ENCODE measurements at regions not wholly inside any gene's neighbourhood (a gene's known extent, or its start where the extent isn't known, plus 50 kb on each side); places are given as distances from the start of the nearest gene placed in this dataset.

GRCh38 chr5:60267907-60268306, 374.4 kb upstream of the PDE4D start:
- Histone ChIP-seq H3K4me1 (ENCODE audit: control insufficient read depth, insufficient read depth, low read length) (no peaks in the 10 kb centered on the region), H3K36me3 (ENCODE audit: control insufficient read depth, insufficient read depth, low read length) (no peaks in the 10 kb centered on the region), H3K9ac (ENCODE audit: low read depth, low read length) (no peak overlapping the region), H3K9me3 (ENCODE audit: control insufficient read depth, insufficient read depth, low read length) (no peaks in the 10 kb centered on the region), H3K27me3 (ENCODE audit: control insufficient read depth, insufficient read depth, low read length) (no peaks in the 10 kb centered on the region), H3K4me3 (ENCODE audit: low read depth, low read length) (no peak overlapping the region)

- no peaks in the 10 kb centered on the region for H3K4me1 ChIP-seq (ENCODE audit: control insufficient read depth, insufficient read depth, low read length)
- no peaks in the 10 kb centered on the region for H3K27me3 ChIP-seq (ENCODE audit: control insufficient read depth, insufficient read depth, low read length)
- H3K9ac ChIP-seq (ENCODE audit: low read depth, low read length), result no peak overlapping the region
- H3K4me3 ChIP-seq (ENCODE audit: low read depth, low read length), result no peak overlapping the region
- H3K36me3 ChIP-seq (ENCODE audit: control insufficient read depth, insufficient read depth, low read length), result no peaks in the 10 kb centered on the region
- no peaks in the 10 kb centered on the region for H3K9me3 ChIP-seq (ENCODE audit: control insufficient read depth, insufficient read depth, low read length)
Measured at GRCh38 chr5:60263346-60263745, 369.8 kb upstream of the PDE4D start.

- Histone ChIP-seq H3K27me3 (ENCODE audit: control insufficient read depth, insufficient read depth, low read length) (no peaks in the 10 kb centered on the region), H3K4me3 (ENCODE audit: low read depth, low read length) (no peak overlapping the region), H3K4me1 (ENCODE audit: control insufficient read depth, insufficient read depth, low read length) (no peaks in the 10 kb centered on the region), H3K9me3 (ENCODE audit: control insufficient read depth, insufficient read depth, low read length) (no peaks in the 10 kb centered on the region), H3K9ac (ENCODE audit: low read depth, low read length) (no peak overlapping the region), H3K36me3 (ENCODE audit: control insufficient read depth, insufficient read depth, low read length) (no peaks in the 10 kb centered on the region)
Measured at GRCh38 chr5:60262576-60263295, 369.2 kb upstream of the PDE4D start.

- Histone ChIP-seq H3K9me3 (ENCODE audit: control insufficient read depth, insufficient read depth, low read length) (no peaks in the 10 kb centered on the region), H3K36me3 (ENCODE audit: control insufficient read depth, insufficient read depth, low read length) (no peaks in the 10 kb centered on the region), H3K9ac (ENCODE audit: low read depth, low read length) (no peak overlapping the region), H3K27me3 (ENCODE audit: control insufficient read depth, insufficient read depth, low read length) (no peaks in the 10 kb centered on the region), H3K4me1 (ENCODE audit: control insufficient read depth, insufficient read depth, low read length) (no peaks in the 10 kb centered on the region), H3K4me3 (ENCODE audit: low read depth, low read length) (no peak overlapping the region)
Measured at GRCh38 chr5:60261732-60262131, 368.2 kb upstream of the PDE4D start.

GRCh38 chr5:60260658-60261057, 367.1 kb upstream of the PDE4D start:
- Histone ChIP-seq H3K4me1 (ENCODE audit: control insufficient read depth, insufficient read depth, low read length) (no peaks in the 10 kb centered on the region), H3K9me3 (ENCODE audit: control insufficient read depth, insufficient read depth, low read length) (no peaks in the 10 kb centered on the region), H3K4me3 (ENCODE audit: low read depth, low read length) (no peak overlapping the region), H3K27me3 (ENCODE audit: control insufficient read depth, insufficient read depth, low read length) (no peaks in the 10 kb centered on the region), H3K9ac (ENCODE audit: low read depth, low read length) (no peak overlapping the region), H3K36me3 (ENCODE audit: control insufficient read depth, insufficient read depth, low read length) (no peaks in the 10 kb centered on the region)

- Histone ChIP-seq H3K9ac (ENCODE audit: low read depth, low read length) (no peak overlapping the region), H3K4me1 (ENCODE audit: control insufficient read depth, insufficient read depth, low read length) (no peaks in the 10 kb centered on the region), H3K36me3 (ENCODE audit: control insufficient read depth, insufficient read depth, low read length) (no peaks in the 10 kb centered on the region), H3K4me3 (ENCODE audit: low read depth, low read length) (no peak overlapping the region), H3K9me3 (ENCODE audit: control insufficient read depth, insufficient read depth, low read length) (no peaks in the 10 kb centered on the region), H3K27me3 (ENCODE audit: control insufficient read depth, insufficient read depth, low read length) (no peaks in the 10 kb centered on the region)
Measured at GRCh38 chr5:60259730-60260129, 366.2 kb upstream of the PDE4D start.

GRCh38 chr5:60257596-60258271, 364.2 kb upstream of the PDE4D start:
- Histone ChIP-seq H3K4me3 (ENCODE audit: low read depth, low read length) (no peak overlapping the region), H3K4me1 (ENCODE audit: control insufficient read depth, insufficient read depth, low read length) (no peaks in the 10 kb centered on the region), H3K36me3 (ENCODE audit: control insufficient read depth, insufficient read depth, low read length) (no peaks in the 10 kb centered on the region), H3K27me3 (ENCODE audit: control insufficient read depth, insufficient read depth, low read length) (no peaks in the 10 kb centered on the region), H3K9ac (ENCODE audit: low read depth, low read length) (no peak overlapping the region), H3K9me3 (ENCODE audit: control insufficient read depth, insufficient read depth, low read length) (no peaks in the 10 kb centered on the region)

- Histone ChIP-seq H3K9ac (ENCODE audit: low read depth, low read length) (no peak overlapping the region), H3K4me3 (ENCODE audit: low read depth, low read length) (no peak overlapping the region), H3K4me1 (ENCODE audit: control insufficient read depth, insufficient read depth, low read length) (no peaks in the 10 kb centered on the region), H3K36me3 (ENCODE audit: control insufficient read depth, insufficient read depth, low read length) (no peaks in the 10 kb centered on the region), H3K9me3 (ENCODE audit: control insufficient read depth, insufficient read depth, low read length) (no peaks in the 10 kb centered on the region), H3K27me3 (ENCODE audit: control insufficient read depth, insufficient read depth, low read length) (no peaks in the 10 kb centered on the region)
Measured at GRCh38 chr5:60256546-60256945, 363.0 kb upstream of the PDE4D start.

GRCh38 chr5:60248901-60249300, 355.4 kb upstream of the PDE4D start:
- Histone ChIP-seq H3K4me1 (ENCODE audit: control insufficient read depth, insufficient read depth, low read length) (no peaks in the 10 kb centered on the region), H3K9me3 (ENCODE audit: control insufficient read depth, insufficient read depth, low read length) (no peaks in the 10 kb centered on the region), H3K9ac (ENCODE audit: low read depth, low read length) (no peak overlapping the region), H3K27me3 (ENCODE audit: control insufficient read depth, insufficient read depth, low read length) (no peaks in the 10 kb centered on the region), H3K4me3 (ENCODE audit: low read depth, low read length) (no peak overlapping the region), H3K36me3 (ENCODE audit: control insufficient read depth, insufficient read depth, low read length) (no peaks in the 10 kb centered on the region)

GRCh38 chr5:60243713-60244112, 350.2 kb upstream of the PDE4D start:
- H3K36me3 ChIP-seq (ENCODE audit: control insufficient read depth, insufficient read depth, low read length), result no peaks in the 10 kb centered on the region
- no peak overlapping the region for H3K9ac ChIP-seq (ENCODE audit: low read depth, low read length)
- no peaks in the 10 kb centered on the region for H3K4me1 ChIP-seq (ENCODE audit: control insufficient read depth, insufficient read depth, low read length)
- H3K4me3 ChIP-seq (ENCODE audit: low read depth, low read length), result no peak overlapping the region
- no peaks in the 10 kb centered on the region for H3K9me3 ChIP-seq (ENCODE audit: control insufficient read depth, insufficient read depth, low read length)
- no peaks in the 10 kb centered on the region for H3K27me3 ChIP-seq (ENCODE audit: control insufficient read depth, insufficient read depth, low read length)

- no peaks in the 10 kb centered on the region for H3K36me3 ChIP-seq (ENCODE audit: control insufficient read depth, insufficient read depth, low read length)
- no peak overlapping the region for H3K4me3 ChIP-seq (ENCODE audit: low read depth, low read length)
- H3K9me3 ChIP-seq (ENCODE audit: control insufficient read depth, insufficient read depth, low read length), result no peaks in the 10 kb centered on the region
- H3K27me3 ChIP-seq (ENCODE audit: control insufficient read depth, insufficient read depth, low read length), result no peaks in the 10 kb centered on the region
- no peak overlapping the region for H3K9ac ChIP-seq (ENCODE audit: low read depth, low read length)
- no peaks in the 10 kb centered on the region for H3K4me1 ChIP-seq (ENCODE audit: control insufficient read depth, insufficient read depth, low read length)
Measured at GRCh38 chr5:60232036-60232795, 338.7 kb upstream of the PDE4D start.

- no peak overlapping the region for H3K4me3 ChIP-seq (ENCODE audit: low read depth, low read length)
- no peak overlapping the region for H3K9ac ChIP-seq (ENCODE audit: low read depth, low read length)
- H3K9me3 ChIP-seq (ENCODE audit: control insufficient read depth, insufficient read depth, low read length), result no peaks in the 10 kb centered on the region
- no peaks in the 10 kb centered on the region for H3K27me3 ChIP-seq (ENCODE audit: control insufficient read depth, insufficient read depth, low read length)
- no peaks in the 10 kb centered on the region for H3K4me1 ChIP-seq (ENCODE audit: control insufficient read depth, insufficient read depth, low read length)
- H3K36me3 ChIP-seq (ENCODE audit: control insufficient read depth, insufficient read depth, low read length), result no peaks in the 10 kb centered on the region
Measured at GRCh38 chr5:60230456-60230855, 336.9 kb upstream of the PDE4D start.

All from iPS-15b (cell line).